PC-9 (cell line): ENCODE measurements at regions not wholly inside any gene's neighbourhood (a gene's known extent, or its start where the extent isn't known, plus 50 kb on each side); places are given as distances from the start of the nearest gene placed in this dataset.

Experiments used
- BruUV-seq: library from RNA; stranded (reverse); fragments of 400-500 nt; replicated peaks from 2 replicates; lab custom pipeline; 2021; lab: Mats Ljungman, UMichigan
- CTCF ChIA-PET: fragments of 300-600 bp; sonication (Branson Sonifier 250); formaldehyde crosslinking; loops from one replicate; lab custom pipeline; 2022; ENCODE audit warnings: antibody characterized with exemption; lab: Charles Lee
- POLR2A ChIA-PET: fragments of 300-600 bp; sonication (Branson Sonifier 250); formaldehyde crosslinking; loops from one replicate; lab custom pipeline; 2022; ENCODE audit warnings: antibody characterized with exemption; ENCODE audit not compliant: unreplicated experiment; lab: Charles Lee
- DNase-seq, 2 experiments: peaks; one replicate each; pipeline versions ENCODE4 v3.0.0 to v3.0.0-alpha.2; 2015 to 2022; ENCODE audit warnings: mixed read lengths in 1 of 2
- H2AFZ ChIP-seq: fragments of 200-600 bp; sonication (generic); 2 replicates; pipeline ENCODE4 v1.8.1; 2017; ENCODE audit warnings: antibody characterized with exemption
- H3F3A ChIP-seq: fragments of 200-600 bp; sonication (generic); 2 replicates; pipeline ENCODE4 v1.8.1; 2017; ENCODE audit warnings: antibody characterized with exemption, mild to moderate bottlenecking, low read depth; ENCODE audit not compliant: insufficient read depth
- H3K27ac ChIP-seq: fragments of 200-600 bp; sonication (generic); 2 replicates; pipeline ENCODE4 v1.6.1; 2016; ENCODE audit warnings: mixed run types
- H3K27me3 ChIP-seq: fragments of 200-600 bp; sonication (generic); 2 replicates; pipeline ENCODE4 v1.6.1; 2016; ENCODE audit warnings: low read depth, mixed run types; ENCODE audit not compliant: insufficient read depth
- H3K36me3 ChIP-seq: fragments of 200-600 bp; sonication (generic); 2 replicates; pipeline ENCODE4 v1.6.1; 2016; ENCODE audit warnings: low read depth, mixed run types
- H3K4me1 ChIP-seq: fragments of 200-600 bp; sonication (generic); replicated peaks from 2 replicates; pipeline ENCODE4 v1.6.1; 2016; ENCODE audit warnings: mixed run types; ENCODE audit not compliant: insufficient read depth
- H3K4me2 ChIP-seq: fragments of 200-600 bp; sonication (generic); 2 replicates; pipeline ENCODE4 v1.6.1; 2017; ENCODE audit warnings: mixed run types
- H3K4me3 ChIP-seq: fragments of 200-600 bp; sonication (generic); 2 replicates; pipeline ENCODE4 v1.6.1; 2016; ENCODE audit warnings: mixed run types
- H3K79me2 ChIP-seq: fragments of 200-600 bp; sonication (generic); 2 replicates; pipeline ENCODE4 v1.6.1; 2017; ENCODE audit warnings: low read depth, mixed run types
- H3K9me2 ChIP-seq: fragments of 200-600 bp; sonication (generic); 2 replicates; pipeline ENCODE4 v1.8.1; 2017; ENCODE audit warnings: mild to moderate bottlenecking; ENCODE audit not compliant: insufficient read depth
- H3K9me3 ChIP-seq: fragments of 200-600 bp; sonication (generic); 2 replicates; pipeline ENCODE4 v1.8.1; 2016; ENCODE audit warnings: low read depth; ENCODE audit not compliant: insufficient read depth
- H4K20me1 ChIP-seq: fragments of 200-600 bp; sonication (generic); 2 replicates; pipeline ENCODE4 v1.8.1; 2017; ENCODE audit not compliant: insufficient read depth
- CTCF ChIP-seq: fragments of 200-600 bp; sonication (generic); conservative IDR thresholded peaks from 2 replicates; pipeline ENCODE4 v1.6.1; 2017; ENCODE audit warnings: mixed run types, antibody characterized with exemption, mild to moderate bottlenecking, moderate library complexity
- EZH2 ChIP-seq: fragments of 200-600 bp; sonication (generic); IDR thresholded peaks from 2 replicates; pipeline ENCODE4 v1.8.0; 2017; ENCODE audit warnings: antibody characterized with exemption, low read depth
- intact Hi-C: fragments of 100-400 bp; cut with micrococcal nuclease; formaldehyde crosslinking; loops from one replicate; pipeline ENCODE4 v1.10.0; 2022; ENCODE audit not compliant: unreplicated experiment

DNA sequence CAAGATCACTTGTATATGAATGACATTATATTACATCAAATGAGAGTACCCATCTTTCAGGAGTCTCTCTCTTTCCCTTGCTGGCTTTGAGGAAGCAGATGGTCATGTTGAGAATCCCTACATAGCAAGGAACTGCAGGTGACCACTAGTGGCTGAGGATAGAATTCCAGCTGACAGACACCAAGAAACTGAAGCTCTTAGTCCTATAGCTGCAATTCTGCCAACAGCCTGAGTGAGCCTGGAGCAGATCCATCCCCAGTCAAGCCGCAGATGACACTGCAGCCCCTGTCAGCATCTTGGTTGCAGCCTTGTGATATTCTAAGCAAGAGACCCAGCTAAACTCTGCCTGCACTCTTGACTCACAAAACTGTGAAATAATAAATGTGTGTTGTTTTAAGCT, 531.5 kb downstream of the CSNK1G3 start:
- Histone ChIP-seq H3K4me3 (no peak overlapping the region), H3K36me3 (no peaks in the 10 kb centered on the region), H3K27me3 (no peaks in the 10 kb centered on the region), H4K20me1 (no peaks in the 10 kb centered on the region), H3F3A (no peaks in the 10 kb centered on the region), H3K4me2 (no peak overlapping the region), H3K27ac (no peak overlapping the region), H2AFZ (no peak overlapping the region), H3K9me3 (peaks cover 3% of the 10 kb centered on the region; the same call in 1 of the 2 replicates), H3K4me1 (no peaks in the 10 kb centered on the region), H3K79me2 (no peaks in the 10 kb centered on the region), H3K9me2 (no peaks in the 10 kb centered on the region; the same call in none of the 2 replicates)
- no peak; the same call in 1 of the 2 replicates for TF ChIP-seq CTCF
- TF ChIP-seq EZH2 = no peak
- no peak for DNase-seq
- intact Hi-C loops = no loop called here
- ChIA-PET CTCF (no interaction called here), POLR2A (no interaction called here)
- no TSS peak for BruUV-seq

DNA sequence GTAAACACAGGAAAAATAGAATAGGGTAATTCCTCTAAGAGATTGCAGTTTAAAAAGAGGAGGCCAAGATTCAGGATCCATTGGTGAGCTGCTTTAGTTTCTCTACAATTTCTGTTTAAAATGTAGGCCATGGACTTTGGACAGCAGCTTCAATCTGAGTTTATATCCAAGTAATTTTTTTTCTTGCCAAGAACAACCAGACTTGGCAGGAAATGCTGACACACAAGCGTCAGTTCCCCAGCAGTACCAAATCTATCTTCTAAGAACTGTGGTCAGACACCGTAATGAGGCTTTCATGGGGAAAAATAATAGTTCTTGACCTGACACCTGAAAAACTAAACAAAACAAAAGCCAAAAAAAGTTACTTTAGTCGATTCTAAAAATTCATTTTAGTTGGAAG, 528.8 kb downstream of the CSNK1G3 start:
- Histone ChIP-seq H3K4me3 (no peak overlapping the region), H3K4me1 (no peaks in the 10 kb centered on the region), H2AFZ (no peak overlapping the region), H3K27me3 (no peaks in the 10 kb centered on the region), H3K79me2 (no peaks in the 10 kb centered on the region), H3K27ac (no peak overlapping the region), H3K4me2 (no peak overlapping the region), H3K9me2 (no peaks in the 10 kb centered on the region; the same call in none of the 2 replicates), H3K36me3 (no peaks in the 10 kb centered on the region), H4K20me1 (no peaks in the 10 kb centered on the region), H3K9me3 (peaks cover 3% of the 10 kb centered on the region; the same call in 1 of the 2 replicates), H3F3A (no peaks in the 10 kb centered on the region)
- BruUV-seq = no TSS peak
- ChIA-PET CTCF (no interaction called here), POLR2A (no interaction called here)
- TF ChIP-seq EZH2 (no peak), CTCF (no peak)
- DNase-seq = no peak
- intact Hi-C loops = no loop called here

GRCh38 chr5:124039410-124039809, 527.4 kb downstream of the CSNK1G3 start:
- Histone ChIP-seq H3K79me2 (no peaks in the 10 kb centered on the region), H3K27ac (no peak overlapping the region), H2AFZ (no peak overlapping the region; the same call in 1 of the 2 replicates), H3K4me3 (no peak overlapping the region), H4K20me1 (no peaks in the 10 kb centered on the region), H3K4me2 (no peak overlapping the region), H3K4me1 (no peaks in the 10 kb centered on the region), H3F3A (no peaks in the 10 kb centered on the region), H3K9me3 (peaks cover 3% of the 10 kb centered on the region; the same call in 1 of the 2 replicates), H3K9me2 (no peaks in the 10 kb centered on the region; the same call in 1 of the 2 replicates), H3K36me3 (no peaks in the 10 kb centered on the region), H3K27me3 (no peaks in the 10 kb centered on the region)
- CTCF ChIA-PET = no interaction called here
- TF ChIP-seq CTCF (no peak), EZH2 (no peak)
- POLR2A ChIA-PET = no interaction called here
- DNase-seq = no peak
- intact Hi-C loops = no loop called here
- no TSS peak for BruUV-seq
